SK-N-SH treated with all-trans-retinoic acid at 6 μM for 48 hours (cell line): ENCODE measurements at regions not wholly inside any gene's neighbourhood (a gene's known extent, or its start where the extent isn't known, plus 50 kb on each side); places are given as distances from the start of the nearest gene placed in this dataset.

ENCODE experiments used
- CREB5 ChIP-seq: fragments of 250-450 bp; sonication (Bioruptor Pico); IDR thresholded peaks from 2 replicates; pipeline ENCODE4 v1.5.1; 2020; ENCODE audit warnings: low read depth, mild to moderate bottlenecking, moderate library complexity
- CSDC2 ChIP-seq: fragments of 250-450 bp; sonication (Bioruptor Pico); IDR thresholded peaks from 2 replicates; pipeline ENCODE4 v1.5.0; 2020; ENCODE audit warnings: mild to moderate bottlenecking, moderate library complexity
- ESRRG ChIP-seq: fragments of 250-450 bp; sonication (Bioruptor Pico); IDR thresholded peaks from 2 replicates; pipeline ENCODE4 v1.6.1; 2021; ENCODE audit warnings: mild to moderate bottlenecking
- GLIS3 ChIP-seq: fragments of 250-450 bp; sonication (Bioruptor Pico); IDR thresholded peaks from 2 replicates; pipeline ENCODE4 v1.5.0; 2020; ENCODE audit warnings: mild to moderate bottlenecking, moderate library complexity
- PATZ1 ChIP-seq: fragments of 250-450 bp; sonication (Bioruptor Pico); IDR thresholded peaks from 2 replicates; pipeline ENCODE4 v1.8.0; 2020; ENCODE audit warnings: mild to moderate bottlenecking, moderate library complexity, borderline replicate concordance
- POU6F1 ChIP-seq: fragments of 250-450 bp; sonication (Bioruptor Pico); IDR thresholded peaks from 2 replicates; pipeline ENCODE4 v1.8.0; 2021; ENCODE audit warnings: low read depth, mild to moderate bottlenecking, moderate library complexity, borderline replicate concordance
- RARB ChIP-seq: fragments of 250-450 bp; sonication (Bioruptor Pico); IDR thresholded peaks from 2 replicates; pipeline ENCODE4 v1.8.0; 2021; ENCODE audit warnings: mild to moderate bottlenecking, moderate library complexity
- TCF4 ChIP-seq: fragments of 250-450 bp; sonication (Bioruptor Pico); IDR thresholded peaks from 2 replicates; pipeline ENCODE4 v1.8.0; 2021; ENCODE audit warnings: mild to moderate bottlenecking, moderate library complexity, borderline replicate concordance
- TOX ChIP-seq: fragments of 250-450 bp; sonication (Bioruptor Pico); IDR thresholded peaks from 2 replicates; pipeline ENCODE4 v1.8.0; 2021; ENCODE audit warnings: mild to moderate bottlenecking, moderate library complexity, borderline replicate concordance
- ZFP3 ChIP-seq: fragments of 250-450 bp; sonication (Bioruptor Pico); IDR thresholded peaks from 2 replicates; pipeline ENCODE4 v1.5.0; 2020; ENCODE audit warnings: mild to moderate bottlenecking, moderate library complexity
- ZFP30 ChIP-seq: fragments of 450-650 bp; formaldehyde crosslinking; IDR thresholded peaks from 2 replicates; pipeline ENCODE4 v1.5.0; 2022; ENCODE audit warnings: mild to moderate bottlenecking, moderate library complexity
- ZNF8 ChIP-seq: fragments of 450-650 bp; formaldehyde crosslinking; IDR thresholded peaks from 2 replicates; pipeline ENCODE4 v1.5.0; 2020; ENCODE audit warnings: mild to moderate bottlenecking, moderate library complexity

- TF ChIP-seq CSDC2 (CRISPR knock-in tag) (no peak), GLIS3 (CRISPR knock-in tag) (no peak), ZFP30 (CRISPR knock-in tag) (no peak), TCF4 (CRISPR knock-in tag) (no peak), CREB5 (CRISPR knock-in tag) (no peak), RARB (CRISPR knock-in tag) (no peak), PATZ1 (CRISPR knock-in tag) (no peak), ZNF8 (no peak), TOX (no peak), POU6F1 (no peak), ESRRG (CRISPR knock-in tag) (no peak), ZFP3 (CRISPR knock-in tag) (no peak)
Observed at GRCh38 chr13:90222758-90223157, 1124.7 kb upstream of the MIR17HG start.
